ENCODE measurements at regions not wholly inside any gene's neighbourhood (a gene's known extent, or its start where the extent isn't known, plus 50 kb on each side); places are given as distances from the start of the nearest gene placed in this dataset.

GRCh38 chr15:70277556-70277955 is 179.8 kb upstream of the TLE3 start (continued):
- TF ChIP-seq, protein P1, sequence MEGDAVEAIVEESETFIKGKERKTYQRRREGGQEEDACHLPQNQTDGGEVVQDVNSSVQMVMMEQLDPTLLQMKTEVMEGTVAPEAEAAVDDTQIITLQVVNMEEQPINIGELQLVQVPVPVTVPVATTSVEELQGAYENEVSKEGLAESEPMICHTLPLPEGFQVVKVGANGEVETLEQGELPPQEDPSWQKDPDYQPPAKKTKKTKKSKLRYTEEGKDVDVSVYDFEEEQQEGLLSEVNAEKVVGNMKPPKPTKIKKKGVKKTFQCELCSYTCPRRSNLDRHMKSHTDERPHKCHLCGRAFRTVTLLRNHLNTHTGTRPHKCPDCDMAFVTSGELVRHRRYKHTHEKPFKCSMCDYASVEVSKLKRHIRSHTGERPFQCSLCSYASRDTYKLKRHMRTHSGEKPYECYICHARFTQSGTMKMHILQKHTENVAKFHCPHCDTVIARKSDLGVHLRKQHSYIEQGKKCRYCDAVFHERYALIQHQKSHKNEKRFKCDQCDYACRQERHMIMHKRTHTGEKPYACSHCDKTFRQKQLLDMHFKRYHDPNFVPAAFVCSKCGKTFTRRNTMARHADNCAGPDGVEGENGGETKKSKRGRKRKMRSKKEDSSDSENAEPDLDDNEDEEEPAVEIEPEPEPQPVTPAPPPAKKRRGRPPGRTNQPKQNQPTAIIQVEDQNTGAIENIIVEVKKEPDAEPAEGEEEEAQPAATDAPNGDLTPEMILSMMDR (IDR thresholded peaks at IDR 0.05 in 2 of 3, conservative IDR thresholded peaks at IDR 0.05 in 1 of 3; ENCODE audit: control insufficient read depth in 2 of 3, extremely low read depth in 1 of 3, insufficient read depth in 1 of 3, low read depth in 3 of 3, low read length in 3 of 3) = no peak
- no peak for TF ChIP-seq ZNF274 (IDR thresholded peaks at IDR 0.05; ENCODE audit: insufficient read depth, insufficient read length)
- TF ChIP-seq, protein P2, sequence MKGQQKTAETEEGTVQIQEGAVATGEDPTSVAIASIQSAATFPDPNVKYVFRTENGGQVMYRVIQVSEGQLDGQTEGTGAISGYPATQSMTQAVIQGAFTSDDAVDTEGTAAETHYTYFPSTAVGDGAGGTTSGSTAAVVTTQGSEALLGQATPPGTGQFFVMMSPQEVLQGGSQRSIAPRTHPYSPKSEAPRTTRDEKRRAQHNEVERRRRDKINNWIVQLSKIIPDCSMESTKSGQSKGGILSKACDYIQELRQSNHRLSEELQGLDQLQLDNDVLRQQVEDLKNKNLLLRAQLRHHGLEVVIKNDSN (IDR thresholded peaks at IDR 0.05; ENCODE audit: borderline replicate concordance, extremely low read length, insufficient read depth, low read depth, low read length) = no peak
- TF ChIP-seq ZBED1 (IDR thresholded peaks at IDR 0.05; ENCODE audit: borderline replicate concordance) = no peak
- TF ChIP-seq, protein P3, sequence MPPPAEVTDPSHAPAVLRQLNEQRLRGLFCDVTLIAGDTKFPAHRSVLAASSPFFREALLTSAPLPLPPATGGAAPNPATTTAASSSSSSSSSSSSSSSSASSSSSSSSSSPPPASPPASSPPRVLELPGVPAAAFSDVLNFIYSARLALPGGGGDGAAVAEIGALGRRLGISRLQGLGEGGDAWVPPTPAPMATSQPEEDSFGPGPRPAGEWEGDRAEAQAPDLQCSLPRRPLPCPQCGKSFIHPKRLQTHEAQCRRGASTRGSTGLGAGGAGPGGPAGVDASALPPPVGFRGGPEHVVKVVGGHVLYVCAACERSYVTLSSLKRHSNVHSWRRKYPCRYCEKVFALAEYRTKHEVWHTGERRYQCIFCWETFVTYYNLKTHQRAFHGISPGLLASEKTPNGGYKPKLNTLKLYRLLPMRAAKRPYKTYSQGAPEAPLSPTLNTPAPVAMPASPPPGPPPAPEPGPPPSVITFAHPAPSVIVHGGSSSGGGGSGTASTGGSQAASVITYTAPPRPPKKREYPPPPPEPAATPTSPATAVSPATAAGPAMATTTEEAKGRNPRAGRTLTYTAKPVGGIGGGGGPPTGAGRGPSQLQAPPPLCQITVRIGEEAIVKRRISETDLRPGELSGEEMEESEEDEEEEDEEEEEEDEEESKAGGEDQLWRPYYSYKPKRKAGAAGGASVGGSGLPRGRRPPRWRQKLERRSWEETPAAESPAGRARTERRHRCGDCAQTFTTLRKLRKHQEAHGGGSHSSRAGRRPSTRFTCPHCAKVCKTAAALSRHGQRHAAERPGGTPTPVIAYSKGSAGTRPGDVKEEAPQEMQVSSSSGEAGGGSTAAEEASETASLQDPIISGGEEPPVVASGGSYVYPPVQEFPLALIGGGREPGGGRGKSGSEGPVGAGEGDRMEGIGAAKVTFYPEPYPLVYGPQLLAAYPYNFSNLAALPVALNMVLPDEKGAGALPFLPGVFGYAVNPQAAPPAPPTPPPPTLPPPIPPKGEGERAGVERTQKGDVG (CRISPR knock-in tag; IDR thresholded peaks at IDR 0.05) = no peak
- no peak for TF ChIP-seq CHD1 (IDR thresholded peaks at IDR 0.05; ENCODE audit: low read depth, low read length)
- TF ChIP-seq SREBF1 (IDR thresholded peaks at IDR 0.05; ENCODE audit: low read length) = no peak
